Transverse colon (tissue), 4 donors: ENCODE measurements at regions not wholly inside any gene's neighbourhood (a gene's known extent, or its start where the extent isn't known, plus 50 kb on each side); places are given as distances from the start of the nearest gene placed in this dataset.

Experiments
- DNase-seq: peaks from one replicate; pipeline ENCODE4 v3.0.0-alpha.2; 2019
- H3K27ac ChIP-seq, 4 donors: fragments of 200-600 bp; sonication (generic); 2 replicates each; pipeline ENCODE4 v1.5.1; 2016 to 2018; ENCODE audit warnings: inconsistent platforms in 4 of 4
- H3K27me3 ChIP-seq: fragments of 200-600 bp; sonication (generic); 2 replicates; pipeline ENCODE4 v1.5.1; 2017; ENCODE audit warnings: inconsistent platforms
- H3K36me3 ChIP-seq, 4 donors: fragments of 200-600 bp; sonication (generic); 2 replicates each; pipeline ENCODE4 v1.5.1; 2017 to 2019; ENCODE audit warnings: inconsistent platforms in 4 of 4
- H3K4me1 ChIP-seq, 4 donors: fragments of 200-600 bp; sonication (generic); 2 replicates each; pipeline ENCODE4 v1.5.1; 2017 to 2020; ENCODE audit warnings: inconsistent platforms in 4 of 4
- H3K4me3 ChIP-seq, 4 donors: fragments of 200-600 bp; sonication (generic); 1 replicate in 1 of 4; 2 replicates in 3 of 4; pipeline versions ENCODE4 v1.5.1 to v1.6.1; 2017 to 2019; ENCODE audit warnings: inconsistent platforms in 4 of 4
- H3K9me3 ChIP-seq, 2 donors: fragments of 200-600 bp; sonication (generic); 2 replicates each; pipeline ENCODE4 v1.5.1; 2017 to 2019; ENCODE audit warnings: inconsistent platforms in 2 of 2
- EP300 ChIP-seq: sonication (generic); formaldehyde crosslinking; IDR thresholded peaks from one replicate; pipeline ENCODE4 v1.6.1; 2017; ENCODE audit warnings: antibody characterized with exemption, low read depth
- POLR2A ChIP-seq: fragments of 450-650 bp; IDR thresholded peaks from one replicate; pipeline ENCODE4 v1.6.1; 2016; ENCODE audit warnings: antibody characterized with exemption, mild to moderate bottlenecking, moderate library complexity
- POLR2AphosphoS5 ChIP-seq, 3 donors: sonication (generic); formaldehyde crosslinking; IDR thresholded peaks; one replicate each; pipeline ENCODE4 v1.6.1; 2016; ENCODE audit warnings: antibody characterized with exemption in 3 of 3
- WGBS, 2 donors: methylation state at CpG; one replicate each; pipeline ENCODE4 v1.1.5; 2018; ENCODE audit warnings: low coverage in 1 of 2; 5-methylcytosine and 5-hydroxymethylcytosine counted together
- in situ Hi-C, 4 donors: fragments of 200-750 bp; cut with MboI; loops; one replicate each; pipeline versions ENCODE4 v1.15.0 to v1.15.1; 2017; ENCODE audit warnings: low sequenced_read_pairs in 3 of 4, low pct_ligation_motif_present in 1 of 4, low pct_unique_long_range_greater_than_20kb in 1 of 4
- intact Hi-C: fragments of 100-400 bp; cut with DNase I; formaldehyde crosslinking; loops from one replicate; pipeline ENCODE4 v1.15.1; 2023; ENCODE audit warnings: low total_unique reads
- TF ChIP-seq, protein P1 (sequence below), 5 experiments: fragments of 200-600 bp in 3 of 5; fragments of 450-650 bp in 2 of 5; sonication (generic) in 3 of 5; IDR thresholded peaks; 1 replicate in 2 of 5; 2 replicates in 3 of 5; pipeline ENCODE4 v1.5.1; 2016 to 2017; ENCODE audit warnings: antibody characterized with exemption in 5 of 5, inconsistent platforms in 3 of 5, mild to moderate bottlenecking in 2 of 5, moderate library complexity in 1 of 5

- intact Hi-C loops, result no loop called here
- Histone ChIP-seq H3K36me3 (no peaks in the 10 kb centered on the region), H3K4me3 (no peak overlapping the region), H3K27ac (no peak overlapping the region), H3K27me3 (peaks cover 5% of the 10 kb centered on the region), H3K9me3 (no peaks in the 10 kb centered on the region), H3K4me1 (no peaks in the 10 kb centered on the region)
- TF ChIP-seq, protein P1, sequence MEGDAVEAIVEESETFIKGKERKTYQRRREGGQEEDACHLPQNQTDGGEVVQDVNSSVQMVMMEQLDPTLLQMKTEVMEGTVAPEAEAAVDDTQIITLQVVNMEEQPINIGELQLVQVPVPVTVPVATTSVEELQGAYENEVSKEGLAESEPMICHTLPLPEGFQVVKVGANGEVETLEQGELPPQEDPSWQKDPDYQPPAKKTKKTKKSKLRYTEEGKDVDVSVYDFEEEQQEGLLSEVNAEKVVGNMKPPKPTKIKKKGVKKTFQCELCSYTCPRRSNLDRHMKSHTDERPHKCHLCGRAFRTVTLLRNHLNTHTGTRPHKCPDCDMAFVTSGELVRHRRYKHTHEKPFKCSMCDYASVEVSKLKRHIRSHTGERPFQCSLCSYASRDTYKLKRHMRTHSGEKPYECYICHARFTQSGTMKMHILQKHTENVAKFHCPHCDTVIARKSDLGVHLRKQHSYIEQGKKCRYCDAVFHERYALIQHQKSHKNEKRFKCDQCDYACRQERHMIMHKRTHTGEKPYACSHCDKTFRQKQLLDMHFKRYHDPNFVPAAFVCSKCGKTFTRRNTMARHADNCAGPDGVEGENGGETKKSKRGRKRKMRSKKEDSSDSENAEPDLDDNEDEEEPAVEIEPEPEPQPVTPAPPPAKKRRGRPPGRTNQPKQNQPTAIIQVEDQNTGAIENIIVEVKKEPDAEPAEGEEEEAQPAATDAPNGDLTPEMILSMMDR (IDR thresholded peaks at IDR 0.05), result no peak
- no peak for TF ChIP-seq EP300
- TF ChIP-seq POLR2A, result no peak
- TF ChIP-seq POLR2AphosphoS5 (IDR thresholded peaks at IDR 0.05), result no peak
- no peak for DNase-seq
- in situ Hi-C loops, result no loop called here
- 75 to 86% methylated on average over 7 of the region's 7 CpGs for WGBS, 2 donors
These were observed 378.4 kb downstream of the SETD4 start for GRCh38 chr21:35681946-35682345.

- intact Hi-C loops, result no loop called here
- Histone ChIP-seq H3K36me3 (no peaks in the 10 kb centered on the region), H3K27me3 (peaks cover 5% of the 10 kb centered on the region), H3K27ac (no peak overlapping the region), H3K4me1 (no peaks in the 10 kb centered on the region), H3K9me3 (no peaks in the 10 kb centered on the region), H3K4me3 (no peak overlapping the region)
- TF ChIP-seq POLR2AphosphoS5 (IDR thresholded peaks at IDR 0.05) (no peak), EP300 (no peak), POLR2A (no peak)
- TF ChIP-seq, protein P1 (IDR thresholded peaks at IDR 0.05), result no peak
- WGBS, 2 donors, result 70 to 81% methylated on average over 2 of the region's 2 CpGs
- in situ Hi-C loops, result no loop called here
- DNase-seq, result no peak
These were observed 381.2 kb downstream of the SETD4 start for GRCh38 chr21:35679076-35679475.

GRCh38 chr21:35678393-35678792 is 381.9 kb downstream of the SETD4 start:
- no peaks in the 10 kb centered on the region for H3K4me1 ChIP-seq
- TF ChIP-seq EP300, result no peak
- H3K9me3 ChIP-seq, result no peaks in the 10 kb centered on the region
- H3K36me3 ChIP-seq, result no peaks in the 10 kb centered on the region
- 68 to 94% methylated on average over 1 of the region's 1 CpG for WGBS, 2 donors
- intact Hi-C loops (no loop called here), in situ Hi-C loops (no loop called here)
- H3K27ac ChIP-seq, result no peak overlapping the region
- H3K27me3 ChIP-seq, result peaks cover 7% of the 10 kb centered on the region
- DNase-seq, result no peak
- no peak overlapping the region for H3K4me3 ChIP-seq

GRCh38 chr21:35677298-35677841 is 383.0 kb downstream of the SETD4 start:
- TF ChIP-seq EP300, result no peak
- TF ChIP-seq POLR2A, result no peak
- no peak for TF ChIP-seq POLR2AphosphoS5 (IDR thresholded peaks at IDR 0.05)
- TF ChIP-seq, protein P1 (IDR thresholded peaks at IDR 0.05), result no peak
- H3K4me3 ChIP-seq, result no peak overlapping the region
- no peaks in the 10 kb centered on the region for H3K4me1 ChIP-seq
- no peaks in the 10 kb centered on the region for H3K9me3 ChIP-seq
- H3K36me3 ChIP-seq, result no peaks in the 10 kb centered on the region
- WGBS, 2 donors, result 80 to 100% methylated on average over 1 to 3 of the region's 3 CpGs
- in situ Hi-C loops, result no loop called here
- intact Hi-C loops, result no loop called here
- H3K27ac ChIP-seq, result no peak overlapping the region
- H3K27me3 ChIP-seq, result peaks cover 7% of the 10 kb centered on the region
- no peak for DNase-seq

GRCh38 chr21:35674895-35675470 is 385.3 kb downstream of the SETD4 start:
- Histone ChIP-seq H3K27ac (no peak overlapping the region), H3K36me3 (no peaks in the 10 kb centered on the region), H3K4me3 (no peak overlapping the region), H3K9me3 (no peaks in the 10 kb centered on the region), H3K4me1 (no peaks in the 10 kb centered on the region), H3K27me3 (peaks cover 3% of the 10 kb centered on the region)
- 67% methylated on average over 1 to 7 of the region's 7 CpGs for WGBS, 2 donors
- in situ Hi-C loops (no loop called here), intact Hi-C loops (no loop called here)
- no peak for DNase-seq
- no peak for TF ChIP-seq EP300
- TF ChIP-seq POLR2A, result no peak
- TF ChIP-seq POLR2AphosphoS5 (IDR thresholded peaks at IDR 0.05), result no peak
- TF ChIP-seq, protein P1 (IDR thresholded peaks at IDR 0.05), result no peak
